Hepatocyte (in vitro differentiated cells): ENCODE measurements at regions not wholly inside any gene's neighbourhood (a gene's known extent, or its start where the extent isn't known, plus 50 kb on each side); places are given as distances from the start of the nearest gene placed in this dataset.

ENCODE experiments used
- CTCF ChIP-seq: fragments of 200-600 bp; sonication (generic); IDR thresholded peaks from 2 replicates; pipeline ENCODE4 v1.5.1; 2016; ENCODE audit warnings: antibody characterized with exemption, mild to moderate bottlenecking; ENCODE audit not compliant: poor library complexity
- EZH2 ChIP-seq: fragments of 200-600 bp; sonication (generic); IDR thresholded peaks from 2 replicates; pipeline ENCODE4 v1.6.1; 2016; ENCODE audit warnings: antibody characterized with exemption, mild to moderate bottlenecking, borderline replicate concordance
- EZH2phosphoT487 ChIP-seq: fragments of 200-600 bp; sonication (generic); IDR thresholded peaks from one replicate; pipeline ENCODE4 v1.6.1; 2018; ENCODE audit warnings: antibody characterized with exemption, mild to moderate bottlenecking, low read depth, moderate library complexity; ENCODE audit not compliant: unreplicated experiment, severe bottlenecking

DNA sequence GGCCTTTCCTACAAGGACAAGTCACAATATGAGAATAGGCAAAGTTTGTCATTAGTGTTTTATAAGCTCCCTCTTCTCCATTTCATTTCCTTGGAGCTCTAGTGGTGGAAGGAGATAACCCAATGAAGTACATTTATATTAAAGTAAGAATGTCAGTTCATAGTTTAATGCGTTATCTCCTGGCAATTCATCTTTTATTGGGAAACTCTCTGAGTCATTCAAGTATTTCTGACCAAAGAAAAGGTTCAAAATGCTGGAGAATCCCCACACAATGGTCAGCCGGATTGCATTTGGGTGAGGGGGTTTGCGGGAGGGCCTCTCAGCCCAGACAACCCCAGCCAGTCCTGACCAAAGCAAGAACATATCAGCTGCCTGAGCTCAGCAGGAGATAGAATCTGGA lies 321.5 kb upstream of the NRP1 start:
- TF ChIP-seq CTCF (no peak), EZH2phosphoT487 (no peak), EZH2 (no peak)
